Prostate gland (tissue), 2 donors: ENCODE measurements at regions not wholly inside any gene's neighbourhood (a gene's known extent, or its start where the extent isn't known, plus 50 kb on each side); places are given as distances from the start of the nearest gene placed in this dataset.

Source experiments
- DNase-seq: peaks from one replicate; pipeline ENCODE4 v3.0.0-alpha.2; 2019; ENCODE audit warnings: low spot score
- H3K27ac ChIP-seq, 2 donors: fragments of 200-600 bp; sonication (generic); 2 replicates each; pipeline ENCODE4 v1.5.1; 2017 to 2019
- H3K27me3 ChIP-seq: fragments of 200-600 bp; sonication (generic); replicated peaks from 2 replicates; pipeline ENCODE4 v1.5.1; 2019; ENCODE audit not compliant: insufficient read depth
- H3K36me3 ChIP-seq, 2 donors: fragments of 200-600 bp; sonication (generic); 1 replicate in 1 of 2; 2 replicates in 1 of 2; pipeline versions ENCODE4 v1.5.1 to v1.8.1; 2017 to 2019
- H3K4me1 ChIP-seq: fragments of 200-600 bp; sonication (generic); replicated peaks from 2 replicates; pipeline ENCODE4 v1.5.1; 2019
- H3K4me3 ChIP-seq, 2 donors: fragments of 200-600 bp; sonication (generic); 2 replicates each; pipeline ENCODE4 v1.5.1; 2017 to 2019
- H3K9me3 ChIP-seq: fragments of 200-600 bp; sonication (generic); 2 replicates; pipeline ENCODE4 v1.5.1; 2017
- CTCF ChIP-seq, 4 experiments: fragments of 200-600 bp in 2 of 4; fragments of 450-650 bp in 2 of 4; sonication (generic) in 2 of 4; IDR thresholded peaks; 1 replicate in 3 of 4; 2 replicates in 1 of 4; pipeline ENCODE4 v1.5.1; 2016 to 2019; ENCODE audit warnings: antibody characterized with exemption in 4 of 4, mild to moderate bottlenecking in 2 of 4, moderate library complexity in 2 of 4
- POLR2A ChIP-seq: fragments of 450-650 bp; IDR thresholded peaks from one replicate; pipeline ENCODE4 v1.6.1; 2016; ENCODE audit warnings: antibody characterized with exemption, mild to moderate bottlenecking
- POLR2AphosphoS5 ChIP-seq: sonication (generic); formaldehyde crosslinking; IDR thresholded peaks from one replicate; pipeline ENCODE4 v1.6.1; 2017; ENCODE audit warnings: antibody characterized with exemption
- WGBS: methylation state at CpG from one replicate; pipeline ENCODE4 v1.1.5; 2018; 5-methylcytosine and 5-hydroxymethylcytosine counted together
- intact Hi-C: fragments of 100-400 bp; cut with DNase I; formaldehyde crosslinking; loops from one replicate; pipeline ENCODE4 v1.14.2; 2022

- Histone ChIP-seq H3K4me3 (no peak overlapping the region), H3K36me3 (no peaks in the 10 kb centered on the region), H3K9me3 (no peaks in the 10 kb centered on the region), H3K27me3 (no peaks in the 10 kb centered on the region), H3K4me1 (no peaks in the 10 kb centered on the region), H3K27ac (no peak overlapping the region)
- no peak for DNase-seq
- TF ChIP-seq POLR2AphosphoS5 = no peak
- no peak for TF ChIP-seq POLR2A
- TF ChIP-seq CTCF (IDR thresholded peaks at IDR 0.05) = no peak
- intact Hi-C loops = loop anchor here (10.0 kb wide), 1 partner anchor 173 kb away; no protein-coding TSS in a partner anchor
- 97% methylated on average over 4 of the region's 5 CpGs for WGBS
Measured at GRCh38 chr2:236747925-236748324, 178.3 kb downstream of the ACKR3 start.

- Histone ChIP-seq H3K27me3 (no peaks in the 10 kb centered on the region), H3K36me3 (no peaks in the 10 kb centered on the region), H3K9me3 (no peaks in the 10 kb centered on the region), H3K4me3 (no peak overlapping the region), H3K4me1 (no peaks in the 10 kb centered on the region), H3K27ac (no peak overlapping the region)
- no peak for DNase-seq
- 81% methylated on average over 9 of the region's 9 CpGs for WGBS
- no peak for TF ChIP-seq CTCF (IDR thresholded peaks at IDR 0.05)
- intact Hi-C loops = loop anchor here (10.0 kb wide), 1 partner anchor 174 kb away; no protein-coding TSS in a partner anchor
Measured at GRCh38 chr2:236748385-236748784, 178.8 kb downstream of the ACKR3 start.

GRCh38 chr2:236748801-236749200 is 179.2 kb downstream of the ACKR3 start:
- TF ChIP-seq CTCF (IDR thresholded peaks at IDR 0.05) = no peak
- TF ChIP-seq POLR2AphosphoS5 = no peak
- no peak overlapping the region for H3K27ac ChIP-seq
- WGBS = 39% methylated on average over 7 of the region's 7 CpGs
- no peaks in the 10 kb centered on the region for H3K27me3 ChIP-seq
- DNase-seq = no peak
- no peaks in the 10 kb centered on the region for H3K9me3 ChIP-seq
- H3K4me3 ChIP-seq = no peak overlapping the region
- H3K4me1 ChIP-seq = no peaks in the 10 kb centered on the region
- no peaks in the 10 kb centered on the region for H3K36me3 ChIP-seq
- intact Hi-C loops = loop anchor here (10.0 kb wide), 1 partner anchor 174 kb away; no protein-coding TSS in a partner anchor

- no peak overlapping the region for H3K27ac ChIP-seq
- intact Hi-C loops = loop anchor here (10.0 kb wide), 1 partner anchor 175 kb away; no protein-coding TSS in a partner anchor
- no peak for TF ChIP-seq POLR2AphosphoS5
- TF ChIP-seq POLR2A = no peak
- no peak for TF ChIP-seq CTCF (IDR thresholded peaks at IDR 0.05)
- no peaks in the 10 kb centered on the region for H3K27me3 ChIP-seq
- no peak for DNase-seq
- no peak overlapping the region for H3K4me3 ChIP-seq
- H3K36me3 ChIP-seq = no peaks in the 10 kb centered on the region
- no peaks in the 10 kb centered on the region for H3K4me1 ChIP-seq
- WGBS = 67% methylated on average over 4 of the region's 4 CpGs
- no peaks in the 10 kb centered on the region for H3K9me3 ChIP-seq
Measured at GRCh38 chr2:236749346-236749745, 179.7 kb downstream of the ACKR3 start.

- H3K36me3 ChIP-seq = no peaks in the 10 kb centered on the region
- H3K4me1 ChIP-seq = no peaks in the 10 kb centered on the region
- no peak for TF ChIP-seq POLR2A
- TF ChIP-seq CTCF (IDR thresholded peaks at IDR 0.05) = no peak
- no peak for TF ChIP-seq POLR2AphosphoS5
- no peaks in the 10 kb centered on the region for H3K9me3 ChIP-seq
- 92% methylated on average over 11 of the region's 11 CpGs for WGBS
- intact Hi-C loops = no loop called here
- no peak overlapping the region for H3K4me3 ChIP-seq
- H3K27me3 ChIP-seq = no peaks in the 10 kb centered on the region
- DNase-seq = no peak
- no peak overlapping the region for H3K27ac ChIP-seq
Measured at GRCh38 chr2:236752096-236752495, 182.5 kb downstream of the ACKR3 start.
